Stimulated activated CD8-positive, alpha-beta memory T cell treated with anti-CD3 and anti-CD28 coated beads, Interleukin-7, amount 100 ng/mL, for 48 hours (primary cell): ENCODE measurements at regions not wholly inside any gene's neighbourhood (a gene's known extent, or its start where the extent isn't known, plus 50 kb on each side); places are given as distances from the start of the nearest gene placed in this dataset.
"Not testable (repeated sequence)": the region's sequence is repeated elsewhere in the genome, so short reads cannot be mapped to it uniquely, and the experiment has no call there.

ENCODE experiments used
- DNase-seq, 2 donors: peaks; one replicate each; pipeline ENCODE4 v3.0.0-alpha.2; 2020; ENCODE audit warnings: low read depth in 1 of 2; ENCODE audit errors: extremely low read depth in 1 of 2

DNA sequence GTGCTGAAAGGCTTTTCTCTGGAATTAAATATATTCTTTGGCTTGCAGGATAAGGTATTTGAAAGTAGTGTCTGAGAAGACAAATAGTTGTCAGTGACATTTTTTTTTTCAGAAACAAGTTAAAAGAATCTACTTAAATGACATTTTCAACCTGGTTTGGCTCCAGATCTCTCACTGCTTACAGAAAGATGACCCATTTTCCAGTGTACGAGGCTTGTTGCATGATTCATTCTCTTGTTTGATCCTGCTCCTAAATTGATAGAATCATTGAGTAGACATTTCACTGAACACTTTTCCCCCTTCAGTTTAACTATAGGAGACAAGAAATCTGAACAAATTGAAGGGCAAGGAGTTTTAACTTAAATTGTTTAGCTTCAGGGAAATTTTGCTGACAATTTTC lies 546.1 kb downstream of the ZNF608 start:
- no peak for DNase-seq

DNA sequence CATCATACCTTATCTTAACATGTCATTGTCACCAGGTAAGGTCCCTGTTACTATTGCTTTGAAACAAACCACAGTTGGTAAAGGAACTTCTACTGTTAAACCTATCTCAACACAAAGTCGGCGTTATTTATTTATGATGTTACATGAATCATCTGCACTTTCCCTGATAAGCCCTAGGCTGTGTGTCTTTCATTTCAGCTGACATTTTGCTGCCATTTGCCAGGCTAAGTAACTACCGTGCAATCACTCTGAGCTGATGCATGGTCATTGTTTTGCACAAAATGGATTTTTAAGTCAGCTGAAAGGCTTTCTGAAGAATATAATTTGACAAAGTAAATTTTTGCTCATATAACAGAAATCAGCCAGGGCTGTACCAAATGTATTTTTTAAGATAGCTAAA lies 546.5 kb downstream of the ZNF608 start:
- DNase-seq, result no peak

DNA sequence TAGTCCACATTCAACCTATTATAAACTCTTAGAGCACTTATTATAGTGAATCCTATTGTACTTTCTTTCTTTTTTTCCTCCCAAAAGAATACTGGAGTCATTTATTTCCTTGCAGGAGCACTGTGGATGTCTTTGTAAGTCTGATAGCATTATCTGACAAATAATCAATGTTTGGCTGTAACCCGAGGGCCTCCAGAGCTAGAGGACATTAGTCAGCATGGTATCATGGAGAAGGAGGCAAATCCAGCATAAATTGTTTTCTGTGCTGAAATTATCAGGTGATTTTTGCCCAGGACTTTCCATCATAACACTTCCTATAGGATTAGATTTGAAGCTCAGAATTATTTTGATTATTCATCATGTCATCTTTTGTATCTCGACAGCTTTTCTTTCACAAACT lies 551.0 kb downstream of the ZNF608 start:
- no peak for DNase-seq

DNA sequence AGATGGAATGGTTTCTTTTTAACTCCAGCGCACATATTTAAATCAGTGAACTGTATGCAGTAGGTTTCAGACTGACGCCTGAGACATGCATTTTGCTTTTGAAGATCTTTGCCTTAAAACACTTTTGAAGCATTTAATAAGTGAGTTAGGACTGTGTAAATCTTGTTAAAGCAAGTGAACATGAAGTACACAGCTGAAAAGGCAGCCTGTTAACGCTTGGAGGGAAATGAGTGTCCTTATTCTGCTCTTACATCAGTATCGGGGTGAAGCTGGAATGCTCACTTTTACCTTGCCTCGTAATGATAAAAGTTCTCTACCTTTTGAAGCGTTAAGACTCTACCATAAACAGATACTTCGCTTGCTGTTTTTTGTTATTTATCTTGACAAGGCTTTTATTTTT lies 552.2 kb downstream of the ZNF608 start:
- no peak for DNase-seq

DNA sequence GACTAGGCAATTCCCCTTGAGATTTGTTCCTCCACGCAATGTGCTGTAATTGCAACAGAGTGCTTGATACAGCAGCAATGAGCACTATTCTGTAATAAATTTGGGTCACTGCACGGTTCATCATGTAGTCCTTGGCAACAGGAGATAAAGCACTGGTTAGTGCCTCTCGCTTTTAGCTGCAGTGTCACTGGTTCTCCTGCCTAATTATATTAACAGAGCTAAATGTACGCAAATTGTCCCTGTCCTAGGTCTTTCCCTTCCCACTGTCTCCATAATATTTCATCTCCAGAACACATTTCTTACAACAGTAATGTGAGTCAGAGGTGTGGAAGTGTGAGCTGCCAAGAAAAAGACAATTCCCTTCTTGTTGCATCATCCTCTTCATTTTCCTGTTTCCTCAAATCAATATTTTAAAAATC lies 553.1 kb downstream of the ZNF608 start:
- DNase-seq, result no peak

DNA sequence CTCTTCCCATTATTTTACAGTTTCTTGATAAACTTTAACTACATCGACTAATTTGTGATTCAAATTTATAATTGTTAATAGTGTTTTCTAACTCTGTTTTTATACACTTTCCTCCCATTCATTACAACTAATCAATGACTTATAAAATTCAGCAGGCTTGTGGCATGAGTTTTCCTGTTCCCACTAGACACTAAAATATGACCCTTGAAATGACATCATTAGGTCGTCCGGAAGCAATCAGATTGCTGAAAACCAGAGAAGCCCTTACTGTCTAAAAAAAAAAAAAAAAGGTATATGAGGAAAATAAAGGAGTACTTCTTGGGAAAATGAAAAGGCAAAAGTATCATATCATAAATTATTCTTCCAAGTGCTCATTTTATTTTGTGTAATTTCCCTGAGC lies 553.7 kb downstream of the ZNF608 start:
- DNase-seq, result no peak

DNA sequence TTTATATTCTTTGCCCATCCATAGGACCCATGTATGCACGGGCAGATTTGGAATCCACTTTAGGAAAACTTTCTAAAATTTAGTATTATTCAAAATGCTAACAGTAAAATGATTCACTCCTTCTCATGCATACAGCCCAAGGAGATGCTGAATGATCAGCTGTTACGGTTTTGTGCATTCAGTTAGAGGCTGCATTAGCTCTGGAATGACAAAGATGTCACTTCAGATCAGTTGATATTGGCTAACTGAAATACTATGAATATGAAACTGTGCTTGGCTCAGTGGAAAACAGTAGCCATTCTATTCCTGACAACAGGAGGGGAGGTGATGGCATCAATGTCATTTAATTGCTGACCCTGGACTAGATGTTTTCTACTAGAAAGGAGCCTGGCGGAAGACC lies 560.7 kb downstream of the ZNF608 start:
- no peak for DNase-seq

DNA sequence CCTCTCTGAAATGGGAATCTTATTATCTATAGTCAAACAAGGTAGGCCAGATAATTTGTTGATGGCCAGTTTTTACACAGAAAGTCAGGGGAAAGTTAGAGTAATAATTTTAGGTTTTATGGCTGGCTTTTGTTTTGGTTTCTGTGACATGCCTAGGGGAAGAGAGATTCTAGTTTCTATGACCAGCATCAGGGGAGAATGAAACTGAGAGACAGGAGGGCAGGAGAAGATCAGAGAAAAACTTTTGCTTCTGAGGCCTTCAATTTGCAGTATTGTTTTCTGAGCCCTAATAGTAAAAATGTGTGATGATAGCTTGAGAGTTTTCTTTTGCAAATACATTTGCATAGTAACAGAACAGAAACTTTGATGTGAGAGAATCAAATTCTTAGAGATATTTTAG lies 564.3 kb downstream of the ZNF608 start:
- no peak for DNase-seq

DNA sequence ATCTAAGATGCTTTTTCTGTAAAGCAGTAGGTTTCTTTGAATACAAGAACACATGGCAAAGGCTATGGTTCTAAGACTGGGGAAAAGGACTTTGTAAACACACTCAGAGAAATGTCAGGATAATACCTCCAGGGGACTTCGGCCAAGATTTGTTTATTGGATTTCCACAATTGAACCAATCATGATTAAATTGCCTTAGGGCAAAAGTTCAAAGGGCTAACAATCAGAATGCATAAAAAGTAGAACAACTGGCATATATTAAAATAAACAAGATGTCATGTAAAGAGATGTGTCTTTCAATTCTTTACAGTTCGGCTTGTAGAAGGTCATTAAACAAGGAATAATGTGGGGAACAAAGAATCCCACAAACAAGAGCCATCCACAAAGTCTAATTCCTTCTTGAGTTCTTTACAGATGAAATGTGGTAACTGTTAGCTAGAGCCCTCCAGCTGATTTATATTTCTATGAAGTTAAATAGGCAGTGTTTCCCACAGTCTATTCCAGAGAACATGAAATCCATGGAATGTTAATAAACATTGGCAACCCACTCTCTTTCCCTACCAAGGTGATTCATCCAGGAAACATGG lies 565.5 kb downstream of the ZNF608 start:
- no peak for DNase-seq

DNA sequence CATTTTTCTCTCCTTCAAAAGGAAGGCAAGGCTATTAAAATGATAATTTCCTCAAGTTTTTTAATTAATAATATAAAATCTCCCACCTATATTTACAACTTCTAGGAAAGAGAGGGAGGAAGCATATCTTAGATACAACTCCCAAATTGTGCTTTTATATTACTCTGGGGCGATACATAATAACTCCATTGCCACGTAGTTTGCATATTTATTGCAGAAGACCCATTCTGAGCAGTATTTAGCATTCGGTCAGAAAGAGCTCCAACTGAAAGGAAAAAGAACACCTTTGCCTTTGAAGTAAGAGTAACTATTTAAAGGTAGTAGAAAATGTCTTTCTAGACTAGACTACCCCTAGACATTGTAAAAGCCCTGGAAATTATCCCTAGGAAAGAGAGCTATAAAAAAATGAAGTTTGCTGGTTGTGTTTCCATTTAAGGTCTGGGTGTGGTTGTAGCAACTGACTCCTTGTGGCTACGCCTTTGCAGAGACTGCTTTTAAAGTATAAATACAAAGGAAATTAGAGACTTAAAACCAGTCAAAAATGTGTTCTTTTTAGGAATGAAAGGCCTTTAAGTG lies 566.1 kb downstream of the ZNF608 start:
- DNase-seq, result no peak

DNA sequence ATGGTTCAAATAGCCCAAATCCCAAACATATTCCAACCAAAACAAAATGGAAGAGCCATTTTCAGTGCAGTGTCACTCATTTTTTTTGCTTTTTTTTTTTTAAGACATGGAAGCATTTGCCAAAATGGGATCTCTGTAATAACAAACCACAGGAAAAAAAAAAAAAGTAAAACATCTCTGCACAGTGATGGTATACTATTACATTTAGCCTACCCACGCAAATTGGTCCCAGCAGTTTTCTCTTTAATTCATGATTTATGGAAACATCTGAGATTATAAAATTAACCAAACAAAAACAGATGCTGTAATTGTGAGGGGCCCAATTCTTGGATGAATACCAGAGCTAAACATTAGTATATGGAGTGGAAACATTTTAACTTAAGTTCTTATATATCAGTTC lies 566.6 kb downstream of the ZNF608 start:
- no peak for DNase-seq

DNA sequence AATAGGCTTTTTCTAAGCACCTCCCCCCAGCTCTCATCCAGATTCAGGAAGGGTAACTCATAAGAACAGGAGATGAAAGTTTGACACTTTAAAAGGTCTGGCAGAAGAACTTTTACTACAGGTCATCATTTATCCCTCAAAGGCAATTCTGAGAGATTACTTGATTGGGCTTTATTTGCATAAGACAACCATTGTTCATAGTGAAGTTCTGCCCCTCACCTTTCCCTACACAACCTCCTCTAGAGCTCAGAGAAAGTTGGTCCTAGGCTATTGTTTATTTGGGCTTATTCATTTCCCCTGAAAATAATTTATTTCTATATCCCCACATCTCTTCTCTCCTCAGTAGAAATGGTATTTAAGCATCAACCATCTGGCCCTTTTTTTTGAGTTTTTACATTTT lies 568.4 kb downstream of the ZNF608 start:
- no peak for DNase-seq

DNA sequence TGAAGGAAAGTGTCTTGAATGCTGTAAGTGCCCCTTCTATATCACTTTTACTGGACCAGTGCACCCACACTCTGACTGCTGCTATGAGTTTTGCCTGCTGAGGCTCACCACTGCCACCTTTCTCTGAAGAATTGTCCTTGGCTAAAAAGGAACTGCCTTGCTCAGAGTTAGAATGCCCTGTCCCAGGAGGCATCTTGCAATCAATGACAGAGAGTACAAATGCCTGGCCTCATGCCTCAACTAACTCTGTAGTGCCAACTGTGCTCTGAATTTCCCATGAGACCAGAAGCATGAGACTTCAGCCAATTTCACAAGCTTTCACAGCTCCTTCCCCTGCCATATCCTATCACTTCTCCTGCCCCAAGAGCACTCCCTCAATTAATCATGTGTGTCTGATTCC lies 569.7 kb downstream of the ZNF608 start:
- DNase-seq, result no peak

DNA sequence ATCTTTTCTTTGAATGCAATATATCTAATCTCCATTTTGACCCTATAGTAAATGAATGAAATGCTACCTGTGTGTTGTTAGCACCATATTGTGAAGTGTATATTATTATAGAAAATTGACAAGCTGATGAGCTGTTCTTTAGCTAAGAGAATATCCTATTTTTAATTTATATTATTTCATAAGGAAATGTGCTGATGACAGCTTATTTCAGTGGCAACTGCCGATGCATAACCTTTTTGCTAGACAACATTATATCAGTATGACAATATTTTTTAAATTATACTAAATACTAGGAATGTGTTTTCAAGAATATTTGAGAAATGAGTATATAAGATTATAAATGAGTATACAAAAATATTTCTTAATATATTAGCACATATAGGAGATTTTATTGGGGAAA lies 573.1 kb downstream of the ZNF608 start:
- DNase-seq, result no peak

DNA sequence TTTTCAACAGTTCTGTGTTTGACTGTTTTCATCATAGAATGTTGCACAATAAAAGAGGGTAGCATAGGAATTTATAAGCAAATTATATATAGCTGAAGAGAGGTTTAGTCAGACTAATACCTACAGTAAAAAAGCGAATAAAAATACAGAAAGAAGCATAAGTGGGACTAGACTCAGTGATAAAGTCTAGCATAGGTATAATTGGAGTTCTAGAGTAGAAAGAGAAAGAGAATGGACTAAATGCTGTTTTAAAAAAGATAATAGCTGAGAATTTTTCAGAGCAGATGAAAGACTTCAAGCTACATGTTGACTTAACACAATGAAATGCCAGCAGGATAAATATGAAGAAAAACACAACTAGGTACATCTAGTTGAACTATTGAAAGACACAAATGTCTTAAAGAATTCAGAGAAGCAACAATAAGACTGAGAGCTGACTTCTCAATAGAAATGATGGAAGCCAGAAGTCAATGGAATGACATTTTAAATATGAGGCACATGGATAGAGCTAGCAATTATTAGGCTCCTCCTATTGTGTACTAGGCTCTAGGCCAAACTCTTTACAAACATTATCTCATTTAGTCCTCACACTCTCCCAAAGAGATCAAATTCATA lies 573.9 kb downstream of the ZNF608 start:
- DNase-seq, result no peak

DNA sequence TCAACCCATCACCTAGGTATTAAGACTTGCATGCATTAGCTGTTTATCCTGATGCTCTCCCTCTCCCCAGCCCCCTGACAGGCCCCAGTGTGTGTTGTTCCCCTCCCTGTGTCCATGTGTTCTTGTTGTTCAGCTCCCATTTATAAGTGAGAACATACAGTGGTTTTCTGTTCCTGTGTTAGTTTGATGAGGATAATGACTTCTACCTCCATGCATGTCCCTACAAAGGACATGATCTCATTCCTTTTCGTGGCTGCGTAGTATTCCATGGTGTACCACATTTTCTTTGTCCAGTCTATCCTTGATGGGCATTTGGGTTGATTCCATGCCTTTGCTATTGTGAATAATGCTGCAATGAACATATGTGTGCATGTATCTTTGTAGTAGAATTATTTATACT lies 578.3 kb downstream of the ZNF608 start:
- DNase-seq, result not testable (repeated sequence)

DNA sequence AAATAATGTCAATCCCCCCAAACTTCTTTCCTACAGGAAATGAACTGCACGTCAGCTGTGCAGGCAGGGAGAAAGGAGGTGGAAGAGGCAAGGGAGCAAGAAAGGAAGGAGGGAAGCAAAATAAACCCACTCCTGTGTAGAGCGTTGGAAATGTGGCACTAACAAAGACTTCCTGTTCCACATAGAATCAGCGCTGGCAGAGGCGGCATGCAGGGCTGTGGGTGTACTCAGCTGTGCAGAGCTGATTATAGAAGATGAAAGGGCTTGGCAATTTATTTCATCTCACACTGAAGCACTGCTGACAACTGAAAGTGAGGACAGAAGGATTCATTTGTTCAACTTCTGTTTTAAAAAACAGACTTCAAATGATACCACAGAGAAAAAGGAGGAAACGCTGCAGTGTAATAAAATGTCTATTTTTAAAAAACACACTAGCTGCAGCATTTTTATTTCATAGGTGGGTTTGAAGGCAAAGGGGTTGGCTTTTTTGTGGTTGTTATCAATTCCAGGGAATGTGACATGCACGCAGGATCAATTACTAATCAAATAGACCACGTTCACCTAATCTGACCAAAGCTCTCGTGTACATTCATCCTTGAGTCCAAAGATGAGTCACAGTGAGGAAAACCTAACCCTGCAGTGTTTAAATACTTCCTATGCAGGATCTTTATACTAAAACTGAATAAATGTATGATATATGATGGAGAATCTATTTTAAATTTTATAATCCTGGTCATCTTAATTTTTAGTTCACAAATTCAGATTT lies 583.5 kb downstream of the ZNF608 start:
- DNase-seq, result no peak

DNA sequence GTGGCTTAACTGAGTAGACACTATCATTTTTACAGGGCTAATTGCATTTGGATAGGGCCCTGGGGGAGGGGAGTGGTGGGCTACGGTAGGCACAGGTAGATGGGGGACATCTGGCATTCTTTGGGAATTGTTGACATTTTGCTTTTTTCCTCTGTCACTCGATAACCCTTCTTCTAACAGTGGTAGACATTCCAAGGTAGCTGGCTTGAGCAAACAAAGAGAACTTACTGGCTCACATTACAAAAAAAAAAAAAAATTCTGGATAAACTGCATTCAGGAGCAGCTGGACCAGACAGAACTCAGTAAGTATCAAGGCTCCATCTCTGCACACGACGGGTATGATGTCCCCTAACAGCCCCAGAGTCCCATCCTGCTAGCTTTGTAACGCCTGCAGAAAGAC lies 585.2 kb downstream of the ZNF608 start:
- DNase-seq, result no peak

DNA sequence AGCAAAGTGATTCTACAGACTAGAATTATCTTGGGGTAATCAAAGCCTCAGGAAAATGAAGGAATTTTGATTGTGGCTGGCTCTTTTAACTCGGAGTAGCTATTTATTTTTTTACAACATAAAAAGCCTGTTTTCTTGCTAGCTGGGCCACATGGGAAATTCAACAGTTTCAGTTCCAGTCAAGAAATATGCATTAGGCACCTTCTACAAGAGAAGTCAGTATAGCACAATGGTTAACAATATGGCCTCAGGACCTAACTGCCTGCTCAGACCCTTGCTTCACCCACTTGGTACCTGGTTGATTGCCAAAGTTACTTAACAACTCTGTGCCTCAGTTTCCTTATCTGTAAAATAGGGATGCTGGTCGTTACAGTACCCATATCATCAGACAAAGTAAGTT lies 586.2 kb downstream of the ZNF608 start:
- no peak for DNase-seq

DNA sequence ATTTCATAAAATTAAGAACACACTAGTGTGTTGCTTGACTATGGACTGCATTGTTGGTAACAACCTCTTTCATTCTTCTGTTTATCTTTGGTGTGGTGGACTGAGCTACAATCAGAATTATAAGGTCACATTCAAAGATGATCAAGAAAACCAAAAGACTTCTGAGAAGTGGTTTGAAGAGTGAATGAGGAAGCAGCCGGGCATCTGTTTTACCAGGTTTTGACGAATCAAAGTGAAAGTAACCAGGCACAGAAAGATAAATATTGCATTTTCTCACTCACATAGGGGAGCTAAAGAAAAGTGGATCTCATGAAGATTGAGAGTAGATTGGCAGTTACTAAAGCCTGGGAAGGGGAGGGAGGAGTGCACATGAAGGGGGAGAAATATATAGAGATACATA lies 589.1 kb downstream of the ZNF608 start:
- no peak for DNase-seq

DNA sequence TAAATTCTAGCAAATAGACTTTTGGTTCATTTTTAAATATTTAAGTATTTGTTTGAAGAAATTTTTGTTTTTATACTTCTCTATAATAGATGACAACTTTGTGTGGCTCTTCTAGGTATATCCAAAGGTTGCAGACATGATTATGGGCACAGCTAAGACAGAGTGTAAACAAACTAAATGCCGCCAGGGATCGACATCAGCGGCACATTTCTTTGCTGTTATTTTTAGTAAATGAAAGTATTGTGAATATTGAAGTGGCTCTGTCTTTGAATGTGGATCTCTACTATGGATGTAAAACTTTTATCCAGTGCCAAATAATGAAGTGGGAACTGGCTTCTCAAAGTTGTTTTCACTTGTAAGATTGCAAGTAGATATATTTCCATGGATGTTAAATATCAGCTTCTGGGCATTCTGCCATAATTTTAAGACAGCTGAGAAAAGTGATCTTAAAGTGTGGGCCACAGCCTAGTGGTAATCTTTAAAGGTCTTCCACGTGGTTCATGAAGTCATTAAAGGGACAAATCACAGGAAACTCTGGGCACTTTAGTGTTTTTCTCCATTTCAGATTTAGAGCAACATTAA lies 589.9 kb downstream of the ZNF608 start:
- no peak for DNase-seq

DNA sequence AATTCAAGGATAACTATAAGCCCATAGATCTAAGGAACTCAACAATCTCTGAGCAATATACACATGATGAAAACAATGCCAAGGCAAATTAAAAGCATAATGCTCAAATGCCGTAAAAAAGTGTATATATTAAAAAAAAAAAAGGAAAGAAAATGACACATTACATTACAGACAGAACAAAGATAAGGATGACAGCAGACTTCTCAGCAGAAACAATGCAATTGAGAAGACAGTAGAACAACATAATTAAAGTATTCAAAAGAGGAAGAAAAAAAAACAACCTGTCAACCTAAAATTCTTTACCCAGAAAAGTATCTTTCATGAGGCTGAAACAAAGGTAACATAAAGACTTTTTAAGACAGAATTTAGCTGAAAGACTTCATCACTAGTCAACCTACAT lies 591.7 kb downstream of the ZNF608 start:
- DNase-seq, result no peak
